ENCODE measurements at regions not wholly inside any gene's neighbourhood (a gene's known extent, or its start where the extent isn't known, plus 50 kb on each side); places are given as distances from the start of the nearest gene placed in this dataset.

- Mint-ChIP-seq H3K27ac (no peak overlapping the region), H3K4me3 (no peak overlapping the region), H3K4me1 (ENCODE audit: low read depth) (no peaks in the 10 kb centered on the region), H3K27me3 (peaks cover 8% of the 10 kb centered on the region), H3K9me3 (no peaks in the 10 kb centered on the region), H3K36me3 (ENCODE audit: low read depth) (no peaks in the 10 kb centered on the region)
- intact Hi-C loops (cut with micrococcal nuclease), result no loop called here
Measured at GRCh38 chr4:41839916-41840854, 91.7 kb upstream of the PHOX2B start.

GRCh38 chr4:41838590-41838989 is 90.1 kb upstream of the PHOX2B start:
- Mint-ChIP-seq H3K27me3 (peaks cover 8% of the 10 kb centered on the region), H3K27ac (no peak overlapping the region), H3K9me3 (no peaks in the 10 kb centered on the region), H3K4me1 (ENCODE audit: low read depth) (no peaks in the 10 kb centered on the region), H3K36me3 (ENCODE audit: low read depth) (no peaks in the 10 kb centered on the region), H3K4me3 (no peak overlapping the region)
- intact Hi-C loops (cut with micrococcal nuclease), result no loop called here

GRCh38 chr4:41835321-41835995 is 86.9 kb upstream of the PHOX2B start:
- Mint-ChIP-seq H3K27me3 (peaks cover 6% of the 10 kb centered on the region), H3K4me3 (no peak overlapping the region), H3K27ac (no peak overlapping the region), H3K36me3 (ENCODE audit: low read depth) (no peaks in the 10 kb centered on the region), H3K4me1 (ENCODE audit: low read depth) (peaks cover 6% of the 10 kb centered on the region), H3K9me3 (no peaks in the 10 kb centered on the region)
- intact Hi-C loops (cut with micrococcal nuclease), result no loop called here

- Mint-ChIP-seq H3K4me1 (ENCODE audit: low read depth) (peaks cover 6% of the 10 kb centered on the region), H3K4me3 (no peak overlapping the region), H3K36me3 (ENCODE audit: low read depth) (no peaks in the 10 kb centered on the region), H3K27me3 (peaks cover 1% of the 10 kb centered on the region), H3K9me3 (no peaks in the 10 kb centered on the region), H3K27ac (no peak overlapping the region)
- intact Hi-C loops (cut with micrococcal nuclease), result no loop called here
Measured at GRCh38 chr4:41832961-41833360, 84.4 kb upstream of the PHOX2B start.

GRCh38 chr4:41822325-41822724 is 73.8 kb upstream of the PHOX2B start:
- Mint-ChIP-seq H3K4me3 (no peak overlapping the region), H3K27me3 (peaks cover 20% of the 10 kb centered on the region), H3K27ac (no peak overlapping the region), H3K9me3 (no peaks in the 10 kb centered on the region), H3K36me3 (ENCODE audit: low read depth) (no peaks in the 10 kb centered on the region), H3K4me1 (ENCODE audit: low read depth) (no peaks in the 10 kb centered on the region)
- intact Hi-C loops (cut with micrococcal nuclease), result no loop called here

GRCh38 chr4:41820473-41820872 is 71.9 kb upstream of the PHOX2B start:
- intact Hi-C loops (cut with micrococcal nuclease), result no loop called here
- no peaks in the 10 kb centered on the region for H3K4me1 Mint-ChIP-seq (ENCODE audit: low read depth)
- H3K27me3 Mint-ChIP-seq, result peaks cover 13% of the 10 kb centered on the region
- no peaks in the 10 kb centered on the region for H3K36me3 Mint-ChIP-seq (ENCODE audit: low read depth)
- H3K27ac Mint-ChIP-seq, result no peak overlapping the region
- no peak overlapping the region for H3K4me3 Mint-ChIP-seq
- H3K9me3 Mint-ChIP-seq, result no peaks in the 10 kb centered on the region

DNA sequence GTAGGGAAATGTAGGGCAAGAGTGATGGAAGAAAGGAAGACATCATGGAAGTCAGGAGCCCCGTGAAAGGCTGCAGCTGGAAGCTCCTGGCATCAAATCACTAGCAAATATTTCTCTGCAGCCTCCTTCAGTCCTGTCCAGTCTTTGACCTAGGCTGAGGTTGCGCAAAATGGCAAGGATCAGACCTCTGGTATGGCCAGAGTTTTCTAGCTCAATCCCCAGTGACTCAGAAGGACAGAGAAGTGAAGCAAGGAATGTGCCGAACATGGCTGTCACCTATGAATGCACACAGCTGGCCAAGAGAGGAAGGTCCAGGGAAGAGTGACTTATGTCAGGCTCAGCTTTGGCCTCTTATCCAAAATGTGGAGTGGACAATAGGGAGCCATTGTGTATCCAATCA is 71.1 kb upstream of the PHOX2B start:
- no peaks in the 10 kb centered on the region for H3K9me3 Mint-ChIP-seq
- H3K27ac Mint-ChIP-seq, result no peak overlapping the region
- no peaks in the 10 kb centered on the region for H3K36me3 Mint-ChIP-seq (ENCODE audit: low read depth)
- no peak overlapping the region for H3K4me3 Mint-ChIP-seq
- H3K4me1 Mint-ChIP-seq (ENCODE audit: low read depth), result no peaks in the 10 kb centered on the region
- intact Hi-C loops (cut with micrococcal nuclease), result no loop called here
- peaks cover 13% of the 10 kb centered on the region for H3K27me3 Mint-ChIP-seq

DNA sequence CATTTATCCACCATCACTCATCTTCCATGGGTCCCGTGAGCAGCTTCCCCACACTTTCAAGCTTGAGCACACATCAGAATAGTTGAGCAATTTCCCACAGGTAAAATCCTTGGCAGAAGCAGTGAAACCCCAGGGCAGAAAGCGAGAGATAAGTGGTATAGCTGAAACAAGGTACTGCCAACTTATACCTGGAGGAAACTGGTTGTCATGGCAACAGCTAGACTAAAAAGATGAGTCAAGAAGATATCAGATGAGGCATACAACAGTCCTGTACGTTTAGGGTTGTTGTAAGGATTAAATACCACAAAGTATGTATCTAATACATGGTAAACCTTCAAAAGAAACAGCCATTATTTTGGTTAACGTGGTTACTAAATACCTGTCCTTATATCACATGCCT is 66.9 kb upstream of the PHOX2B start:
- Mint-ChIP-seq H3K4me3 (no peak overlapping the region), H3K9me3 (no peaks in the 10 kb centered on the region), H3K27me3 (peaks cover 9% of the 10 kb centered on the region), H3K36me3 (ENCODE audit: low read depth) (no peaks in the 10 kb centered on the region), H3K27ac (no peak overlapping the region), H3K4me1 (ENCODE audit: low read depth) (no peaks in the 10 kb centered on the region)
- intact Hi-C loops (cut with micrococcal nuclease), result no loop called here

GRCh38 chr4:41814565-41814964 is 66.0 kb upstream of the PHOX2B start:
- peaks cover 9% of the 10 kb centered on the region for H3K27me3 Mint-ChIP-seq
- H3K36me3 Mint-ChIP-seq (ENCODE audit: low read depth), result no peaks in the 10 kb centered on the region
- H3K27ac Mint-ChIP-seq, result no peak overlapping the region
- H3K9me3 Mint-ChIP-seq, result no peaks in the 10 kb centered on the region
- no peaks in the 10 kb centered on the region for H3K4me1 Mint-ChIP-seq (ENCODE audit: low read depth)
- H3K4me3 Mint-ChIP-seq, result no peak overlapping the region
- intact Hi-C loops (cut with micrococcal nuclease), result no loop called here

- Mint-ChIP-seq H3K27me3 (peaks cover 10% of the 10 kb centered on the region), H3K4me3 (no peak overlapping the region), H3K27ac (no peak overlapping the region), H3K4me1 (ENCODE audit: low read depth) (no peaks in the 10 kb centered on the region), H3K9me3 (no peaks in the 10 kb centered on the region), H3K36me3 (ENCODE audit: low read depth) (no peaks in the 10 kb centered on the region)
- intact Hi-C loops (cut with micrococcal nuclease), result no loop called here
Measured at GRCh38 chr4:41806807-41807206, 58.3 kb upstream of the PHOX2B start.

DNA sequence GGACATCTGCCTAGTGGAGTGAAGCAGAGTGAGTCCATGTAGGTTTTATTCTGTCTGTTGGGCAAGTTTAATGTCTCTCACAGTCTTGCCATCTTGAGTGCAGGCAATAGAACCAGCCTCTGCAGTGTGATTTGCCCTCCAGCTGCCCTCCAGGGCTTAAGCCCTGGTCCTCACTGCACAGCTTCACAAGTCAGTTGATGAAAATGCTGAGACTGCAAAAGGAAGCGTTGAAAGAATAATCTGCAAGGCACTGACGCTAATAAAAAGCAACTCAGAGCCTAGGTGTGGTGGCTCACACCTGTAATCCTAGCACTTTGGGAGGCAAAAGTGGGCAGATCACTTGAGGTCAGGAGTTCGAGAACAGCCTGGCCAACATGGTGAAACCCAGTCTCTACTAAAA is 54.1 kb upstream of the PHOX2B start:
- H3K36me3 Mint-ChIP-seq (ENCODE audit: low read depth), result no peaks in the 10 kb centered on the region
- no peak overlapping the region for H3K4me3 Mint-ChIP-seq
- peaks cover 5% of the 10 kb centered on the region for H3K27me3 Mint-ChIP-seq
- no peaks in the 10 kb centered on the region for H3K9me3 Mint-ChIP-seq
- H3K27ac Mint-ChIP-seq, result no peak overlapping the region
- intact Hi-C loops (cut with micrococcal nuclease), result no loop called here
- no peaks in the 10 kb centered on the region for H3K4me1 Mint-ChIP-seq (ENCODE audit: low read depth)

- H3K4me3 Mint-ChIP-seq, result no peak overlapping the region
- peaks cover 15% of the 10 kb centered on the region for H3K27me3 Mint-ChIP-seq
- no peak overlapping the region for H3K27ac Mint-ChIP-seq
- H3K9me3 Mint-ChIP-seq, result no peaks in the 10 kb centered on the region
- H3K36me3 Mint-ChIP-seq (ENCODE audit: low read depth), result no peaks in the 10 kb centered on the region
- intact Hi-C loops (cut with micrococcal nuclease), result no loop called here
- no peaks in the 10 kb centered on the region for H3K4me1 Mint-ChIP-seq (ENCODE audit: low read depth)
Measured at GRCh38 chr4:41799126-41799525, 50.6 kb upstream of the PHOX2B start.
